Middle frontal gyrus (tissue), 1 donor: ENCODE measurements at regions not wholly inside any gene's neighbourhood (a gene's known extent, or its start where the extent isn't known, plus 50 kb on each side); places are given as distances from the start of the nearest gene placed in this dataset.

Source experiments
- DNase-seq: peaks from one replicate; pipeline ENCODE4 v3.0.0-alpha.2; 2015; ENCODE audit warnings: low spot score; ENCODE audit errors: extremely low spot score

DNA sequence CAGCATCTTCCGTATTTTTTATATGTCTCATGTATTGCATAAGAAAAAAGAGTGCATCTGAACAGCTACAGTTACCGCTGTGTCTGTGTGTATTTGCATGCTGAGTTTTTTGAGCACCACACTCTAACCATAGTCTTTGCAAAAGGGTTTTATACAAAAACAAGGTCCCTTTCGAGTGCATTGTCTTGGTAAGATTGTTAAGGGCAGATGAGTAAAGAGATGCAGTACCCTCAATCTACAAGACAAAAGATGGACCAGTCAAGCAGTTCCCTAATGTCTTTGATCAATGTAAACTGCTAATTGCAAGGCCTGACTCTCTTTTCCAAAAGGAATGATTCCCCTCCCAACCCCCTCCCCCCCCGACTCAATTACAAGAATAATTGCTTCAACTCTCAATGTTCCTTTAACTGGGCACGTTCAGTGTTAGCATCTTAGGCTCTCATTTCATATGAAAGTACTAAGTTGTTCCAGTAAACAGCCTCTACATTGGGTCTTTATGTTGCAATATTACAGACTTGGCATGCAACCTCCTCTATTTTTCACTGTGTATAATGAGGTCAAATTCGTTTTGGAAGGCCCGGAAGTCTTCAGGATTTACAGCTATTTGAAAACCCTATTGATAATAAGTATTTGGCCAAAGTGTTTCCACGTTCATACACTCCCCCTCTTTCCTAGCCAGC, 471.4 kb upstream of the RBFOX1 start:
- DNase-seq = no peak

GRCh38 chr16:6857575-6857974, 475.1 kb upstream of the RBFOX1 start:
- DNase-seq = no peak

GRCh38 chr16:6856578-6856977, 476.1 kb upstream of the RBFOX1 start:
- no peak for DNase-seq

DNA sequence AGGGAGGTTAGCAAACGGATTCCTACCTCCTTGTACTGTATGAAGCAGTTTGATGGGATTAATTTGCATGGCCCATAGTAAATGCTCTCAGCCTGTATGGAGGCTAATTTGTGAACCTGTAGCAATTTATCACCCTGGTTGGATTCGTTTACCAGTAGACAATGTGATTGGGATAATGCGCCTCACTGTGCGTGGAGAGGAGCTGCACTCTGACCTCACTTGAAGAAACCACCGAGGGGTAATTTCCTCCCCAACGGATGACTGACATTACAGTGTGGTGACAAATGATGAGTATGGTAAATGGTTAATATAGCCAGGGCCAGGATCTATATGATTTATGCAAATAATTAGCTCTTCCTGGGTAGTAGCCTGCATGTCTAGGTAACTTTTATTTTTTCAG, 479.1 kb upstream of the RBFOX1 start:
- DNase-seq = no peak

GRCh38 chr16:6852643-6853225, 479.9 kb upstream of the RBFOX1 start:
- no peak for DNase-seq

DNA sequence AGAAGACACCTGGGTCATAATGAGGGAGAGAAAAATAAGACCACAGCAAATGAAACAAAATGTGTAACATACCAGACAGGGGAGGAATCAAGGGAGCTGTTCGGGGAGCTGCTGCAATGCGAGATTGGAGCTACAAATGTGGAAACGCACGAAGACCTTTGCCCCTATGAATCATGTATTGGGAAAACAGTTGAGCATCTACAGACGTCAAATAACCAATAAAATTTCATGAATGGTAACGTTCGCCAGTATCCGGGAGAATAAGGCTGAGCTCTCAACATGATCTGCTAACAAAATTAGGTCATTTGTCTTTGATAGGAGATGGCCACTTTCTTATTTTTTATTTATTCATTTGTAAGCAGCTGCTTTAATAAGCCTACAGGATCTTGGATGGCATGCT, 486.2 kb upstream of the RBFOX1 start:
- DNase-seq = no peak

- no peak for DNase-seq
These were observed 491.3 kb upstream of the RBFOX1 start for GRCh38 chr16:6841392-6841791.

GRCh38 chr16:6837722-6838121, 494.9 kb upstream of the RBFOX1 start:
- no peak for DNase-seq

- DNase-seq = no peak
These were observed 495.9 kb upstream of the RBFOX1 start for GRCh38 chr16:6836766-6837165.

GRCh38 chr16:6835941-6836340, 496.7 kb upstream of the RBFOX1 start:
- DNase-seq = no peak

- no peak for DNase-seq
These were observed 497.1 kb upstream of the RBFOX1 start for GRCh38 chr16:6835516-6835915.

DNA sequence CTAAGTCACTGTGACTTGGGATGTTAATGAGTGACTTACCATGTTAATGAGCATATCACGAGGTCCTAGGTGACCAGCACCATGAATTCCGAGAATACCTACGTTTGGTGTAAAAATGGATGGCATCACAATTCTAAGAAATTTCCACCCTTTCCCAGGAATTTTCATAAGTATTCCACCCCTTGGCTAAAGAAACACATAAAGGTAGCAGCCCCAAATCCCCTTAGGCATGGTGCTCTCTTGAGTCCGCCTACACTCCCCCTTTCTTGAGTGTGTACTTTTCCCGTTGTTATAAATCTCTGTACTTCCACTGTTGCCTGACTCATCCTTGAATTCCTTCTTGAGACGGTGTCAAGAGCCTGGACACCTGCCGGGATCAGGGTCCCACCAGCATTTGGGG, 504.0 kb upstream of the RBFOX1 start:
- no peak for DNase-seq

GRCh38 chr16:6827931-6828330, 504.7 kb upstream of the RBFOX1 start:
- no peak for DNase-seq

DNA sequence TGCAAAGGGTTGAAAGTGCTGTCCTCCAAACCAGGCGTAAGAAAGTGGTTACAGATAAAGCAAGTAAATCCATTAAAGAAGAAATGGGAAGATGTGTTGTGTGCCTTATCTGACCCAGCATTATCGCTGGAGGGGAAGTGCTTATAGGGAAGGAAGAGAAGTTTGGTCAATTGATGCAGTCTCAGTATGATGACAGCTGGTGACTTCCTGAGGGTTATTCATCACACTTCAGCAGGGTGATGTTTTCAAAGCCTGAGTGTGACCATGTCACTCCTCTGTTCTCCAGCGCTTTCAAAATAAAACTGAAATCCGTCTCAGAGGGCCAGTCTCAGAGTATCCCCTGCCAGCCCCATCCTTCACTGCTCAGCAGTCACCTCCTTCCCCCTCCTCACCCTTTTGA, 505.4 kb upstream of the RBFOX1 start:
- DNase-seq = no peak

DNA sequence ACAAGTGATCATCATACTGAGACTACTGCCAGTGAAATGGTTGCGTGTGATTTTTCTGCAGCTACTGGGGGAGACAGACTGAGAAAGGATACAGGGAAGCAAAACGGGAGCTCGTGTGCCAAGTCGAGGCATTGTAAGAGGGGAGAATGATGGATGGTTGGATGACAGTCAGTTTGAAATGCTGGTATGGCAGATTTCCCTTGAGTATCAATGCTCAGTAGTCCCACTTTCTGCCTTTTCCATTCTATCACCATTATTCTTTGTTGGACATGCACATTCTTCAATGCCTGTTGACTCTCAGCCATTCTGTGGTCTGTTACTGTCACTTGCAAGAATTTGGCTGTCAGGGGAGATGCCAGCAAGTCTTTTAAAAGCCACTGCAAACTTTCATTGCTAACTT, 510.6 kb upstream of the RBFOX1 start:
- DNase-seq = no peak

DNA sequence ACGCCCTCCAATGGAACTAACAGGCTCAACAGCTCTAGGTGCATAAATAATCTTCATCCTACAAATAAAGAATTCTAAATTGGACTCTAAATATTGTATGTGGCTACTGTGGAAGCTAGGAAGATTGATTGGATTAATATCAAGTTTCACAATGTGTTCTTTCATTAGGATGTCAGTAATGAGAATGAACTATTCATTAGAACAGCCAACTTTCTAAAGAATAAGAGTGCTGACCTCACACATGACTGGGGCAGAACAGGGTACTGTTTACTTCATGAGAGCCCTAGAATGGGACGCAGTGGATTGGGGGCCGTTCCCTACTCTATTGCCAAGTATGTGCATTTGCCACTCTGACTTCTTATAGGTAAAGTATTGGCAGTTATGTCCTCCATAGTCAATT, 528.2 kb upstream of the RBFOX1 start:
- DNase-seq = no peak

GRCh38 chr16:6803176-6803575, 529.5 kb upstream of the RBFOX1 start:
- no peak for DNase-seq

- DNase-seq = no peak
These were observed 535.4 kb upstream of the RBFOX1 start for GRCh38 chr16:6797223-6797622.

GRCh38 chr16:6777624-6778023, 555.0 kb upstream of the RBFOX1 start:
- no peak for DNase-seq

GRCh38 chr16:6775712-6776111, 556.9 kb upstream of the RBFOX1 start:
- no peak for DNase-seq

DNA sequence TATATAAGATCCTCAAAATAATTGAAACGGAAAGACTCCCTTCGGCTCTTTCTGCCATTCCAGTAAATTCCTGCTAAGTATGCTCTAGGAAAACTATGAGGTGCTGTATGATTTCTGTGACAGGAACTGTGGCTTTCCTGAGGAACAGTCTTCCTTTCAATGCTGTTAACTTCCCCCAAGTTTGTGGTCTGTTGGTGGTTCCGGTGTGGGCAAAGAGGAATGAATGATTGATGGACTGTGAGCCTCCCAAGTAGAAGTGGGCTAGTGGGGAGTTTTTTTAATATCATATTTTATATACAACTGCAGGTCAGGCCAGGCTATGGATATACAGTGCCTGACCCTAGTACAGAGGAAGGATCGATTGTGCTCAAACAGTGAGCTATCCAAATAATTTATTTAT, 560.7 kb upstream of the RBFOX1 start:
- DNase-seq = no peak

- DNase-seq = no peak
These were observed 579.1 kb upstream of the RBFOX1 start for GRCh38 chr16:6753553-6753952.

DNA sequence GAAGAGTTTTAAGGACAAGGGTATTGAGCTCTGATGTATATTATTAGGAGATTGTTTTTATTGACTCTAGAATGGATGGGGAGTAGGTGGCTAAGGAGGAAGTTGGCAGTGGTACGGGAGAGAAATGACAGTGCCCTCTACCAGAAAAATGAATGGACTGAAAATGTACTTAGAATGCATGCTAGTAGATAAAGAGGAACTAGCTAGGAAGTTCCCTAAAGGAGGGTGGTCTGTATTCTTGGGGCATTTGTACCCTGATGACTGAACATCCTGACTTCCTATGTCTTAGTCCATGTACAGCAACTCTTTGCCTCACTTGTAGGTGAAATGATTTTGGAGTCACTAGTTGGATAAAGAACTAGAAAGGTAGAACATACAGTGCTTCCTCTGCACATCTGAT, 581.5 kb upstream of the RBFOX1 start:
- no peak for DNase-seq

DNA sequence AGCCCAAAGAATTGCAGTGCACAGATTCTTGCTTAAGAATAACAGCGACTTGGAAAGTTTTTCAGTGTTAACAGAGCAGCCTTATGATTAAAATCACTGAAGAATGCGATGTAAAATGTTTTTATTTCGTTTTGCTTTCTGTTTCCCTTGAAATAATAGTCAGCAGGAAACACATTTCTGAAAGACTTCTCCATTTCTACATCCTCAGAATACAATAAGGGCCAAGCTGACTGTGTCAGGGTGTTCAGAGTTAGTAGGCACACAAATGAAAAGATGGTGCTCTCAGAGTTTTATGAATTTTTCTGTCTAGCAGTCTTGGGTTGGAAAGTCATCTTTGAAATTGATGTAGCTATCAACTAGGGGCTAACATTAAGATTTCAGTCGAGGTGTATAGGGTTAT, 582.9 kb upstream of the RBFOX1 start:
- no peak for DNase-seq
